ENCODE measurements at regions not wholly inside any gene's neighbourhood (a gene's known extent, or its start where the extent isn't known, plus 50 kb on each side); places are given as distances from the start of the nearest gene placed in this dataset.
"Not testable (repeated sequence)": the region's sequence is repeated elsewhere in the genome, so short reads cannot be mapped to it uniquely, and the experiment has no call there.

DNA sequence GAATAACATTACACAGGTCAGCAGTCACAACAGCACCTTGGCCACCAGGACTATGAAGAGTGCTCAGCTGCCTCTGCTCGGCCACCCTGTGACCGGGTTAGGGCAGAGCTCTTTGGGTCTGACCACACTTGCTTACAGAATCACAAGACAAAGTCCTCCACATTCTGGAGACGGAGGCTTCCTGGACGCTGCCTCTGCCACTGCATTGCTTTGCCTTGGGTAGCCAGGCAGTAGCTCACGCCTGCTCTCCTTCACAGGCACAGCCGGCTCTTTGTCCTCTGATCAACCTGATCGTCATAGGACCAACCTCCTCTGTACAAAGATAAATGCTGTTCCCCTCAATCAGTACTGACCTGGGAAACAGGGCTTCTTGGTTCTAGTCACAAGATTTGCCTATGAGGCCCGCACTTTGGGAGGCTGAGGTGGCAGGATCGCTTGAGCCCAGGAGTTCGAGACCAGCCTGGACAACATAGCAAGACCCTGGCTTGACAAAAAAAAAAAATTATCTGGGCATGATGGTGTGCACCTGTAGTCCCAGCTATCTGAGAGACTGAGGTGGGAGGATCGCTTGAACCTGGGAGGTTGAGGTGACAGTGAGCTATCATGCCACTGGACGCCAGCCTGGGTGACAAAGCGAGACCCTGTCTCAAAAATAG is 128.4 kb upstream of the IER5L start:
- no peak for DNase-seq

DNA sequence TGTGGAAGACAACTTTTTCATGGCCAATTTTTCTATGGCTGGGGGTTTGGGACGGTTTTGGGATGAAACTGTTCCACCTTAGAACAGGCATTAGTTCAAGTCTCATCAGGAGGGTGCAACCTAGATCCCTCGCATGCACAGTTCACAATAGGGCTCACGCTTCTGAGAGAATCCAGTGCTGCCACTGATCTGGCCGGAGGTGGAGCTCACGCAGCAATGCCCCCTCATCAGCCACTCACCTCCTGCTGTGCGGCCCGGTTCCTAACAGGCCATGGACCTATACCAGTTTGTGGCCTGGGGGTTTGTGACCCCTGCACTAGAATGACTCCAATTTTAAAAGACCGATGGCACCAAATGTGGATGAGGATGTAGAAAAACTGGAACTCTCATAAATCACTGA is 127.2 kb upstream of the IER5L start:
- DNase-seq: no peak

- no peak for DNase-seq
These were observed 123.9 kb upstream of the IER5L start for GRCh38 chr9:129301941-129302340.

DNA sequence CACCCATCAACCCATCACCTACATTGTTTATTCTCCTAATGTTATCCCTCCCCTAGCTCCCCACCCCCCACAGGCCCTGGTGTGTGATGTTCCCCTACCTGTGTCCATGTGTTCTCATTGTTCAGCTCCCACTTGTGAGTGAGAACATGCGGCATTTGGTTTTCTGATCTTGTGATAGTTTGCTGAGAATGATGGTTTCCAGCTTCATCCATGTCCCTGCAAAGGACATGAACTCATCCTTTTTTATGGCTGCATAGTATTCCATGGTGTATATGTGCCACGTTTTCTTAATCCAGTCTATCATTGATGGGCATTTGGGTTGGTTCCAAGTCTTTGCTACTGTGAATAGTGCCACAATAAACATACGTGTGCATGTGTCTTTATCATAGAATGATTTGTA is 118.1 kb upstream of the IER5L start:
- DNase-seq: not testable (repeated sequence)

DNA sequence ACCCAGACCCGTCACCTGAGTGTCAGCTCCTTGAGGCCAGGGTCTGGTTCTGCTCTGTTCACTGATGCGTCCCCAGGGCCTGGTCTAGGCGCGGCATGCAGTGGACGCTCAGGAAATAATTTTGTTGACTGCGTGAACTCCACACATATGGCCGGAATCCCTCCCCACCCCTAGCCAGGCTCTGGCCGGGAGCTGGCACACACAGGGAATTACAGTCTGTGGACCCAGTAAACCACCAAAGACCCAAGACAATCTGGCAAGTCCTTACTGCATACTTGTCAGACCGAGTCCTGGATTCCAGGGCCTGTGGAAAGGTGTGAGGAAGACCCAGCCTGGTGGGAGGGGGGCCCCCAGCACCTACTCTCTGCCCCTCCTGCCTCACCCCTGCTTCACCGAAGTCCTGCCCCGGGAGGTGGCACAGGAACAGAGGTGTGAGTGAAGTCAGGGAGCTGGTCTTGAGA is 113.0 kb upstream of the IER5L start:
- DNase-seq: no peak

GRCh38 chr9:129290606-129291005 is 112.5 kb upstream of the IER5L start:
- no peak for DNase-seq

GRCh38 chr9:129289883-129290282 is 111.8 kb upstream of the IER5L start:
- no peak for DNase-seq

DNA sequence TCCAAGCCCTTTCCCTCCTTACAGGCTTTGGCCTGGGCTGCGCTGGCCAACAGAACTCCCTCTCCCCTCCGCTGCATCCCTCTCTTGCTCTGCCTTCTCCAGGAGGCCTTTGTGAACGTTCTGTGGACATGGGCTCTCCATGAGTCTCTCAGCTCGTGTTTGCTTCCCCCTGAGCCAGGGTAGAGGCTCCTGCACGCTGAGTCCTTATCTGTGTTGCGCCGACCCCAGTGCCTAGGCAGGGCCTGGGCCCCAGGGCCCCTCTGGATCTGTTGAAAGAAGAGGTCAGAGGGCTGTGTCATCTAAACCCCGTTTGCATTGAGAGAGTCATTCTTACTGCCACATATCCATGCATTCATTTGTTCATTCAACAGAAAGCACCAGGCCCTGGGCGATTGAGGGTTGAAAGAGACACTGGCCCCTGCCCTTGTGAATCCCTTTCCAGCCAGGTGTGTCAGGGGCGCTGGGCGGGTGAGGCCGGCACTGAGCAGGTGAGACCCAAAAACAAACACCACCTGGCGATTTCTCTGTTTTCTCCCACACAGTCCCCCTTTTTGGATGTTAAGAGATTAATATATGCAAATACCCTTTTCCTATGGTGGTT is 111.2 kb upstream of the IER5L start:
- no peak for DNase-seq

DNA sequence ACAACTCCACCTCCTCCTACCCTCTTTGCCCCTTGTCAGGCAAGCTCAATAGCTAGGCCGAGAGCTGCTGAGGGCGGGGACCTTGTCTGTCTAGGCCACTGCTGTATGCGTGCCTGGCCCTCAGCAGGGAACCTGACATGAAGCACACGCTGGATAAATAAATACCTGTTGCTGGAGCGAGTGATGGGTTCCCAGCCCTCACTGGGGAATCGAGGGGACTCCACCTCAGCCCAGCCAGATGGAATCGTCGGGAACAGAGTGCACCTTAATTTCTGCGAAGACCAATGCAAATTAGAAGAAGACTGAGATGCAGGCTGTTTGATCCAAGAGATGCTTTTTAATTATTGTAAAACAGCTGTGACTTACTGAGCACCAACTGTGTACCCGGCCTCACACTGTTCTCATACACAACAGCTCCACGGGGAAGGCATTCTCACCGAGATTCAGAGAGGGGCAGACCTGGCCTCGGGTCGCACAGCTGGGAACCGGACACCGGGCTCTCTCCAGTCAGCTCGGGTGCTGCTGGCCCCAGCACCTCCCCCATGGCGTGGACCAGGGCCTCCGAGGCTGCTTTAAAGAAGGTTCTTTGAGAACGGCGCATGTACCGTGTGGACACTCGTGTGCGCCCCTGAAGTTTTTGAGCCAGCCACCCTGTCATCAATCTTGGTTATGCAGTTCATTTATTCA is 109.7 kb upstream of the IER5L start:
- no peak for DNase-seq

DNA sequence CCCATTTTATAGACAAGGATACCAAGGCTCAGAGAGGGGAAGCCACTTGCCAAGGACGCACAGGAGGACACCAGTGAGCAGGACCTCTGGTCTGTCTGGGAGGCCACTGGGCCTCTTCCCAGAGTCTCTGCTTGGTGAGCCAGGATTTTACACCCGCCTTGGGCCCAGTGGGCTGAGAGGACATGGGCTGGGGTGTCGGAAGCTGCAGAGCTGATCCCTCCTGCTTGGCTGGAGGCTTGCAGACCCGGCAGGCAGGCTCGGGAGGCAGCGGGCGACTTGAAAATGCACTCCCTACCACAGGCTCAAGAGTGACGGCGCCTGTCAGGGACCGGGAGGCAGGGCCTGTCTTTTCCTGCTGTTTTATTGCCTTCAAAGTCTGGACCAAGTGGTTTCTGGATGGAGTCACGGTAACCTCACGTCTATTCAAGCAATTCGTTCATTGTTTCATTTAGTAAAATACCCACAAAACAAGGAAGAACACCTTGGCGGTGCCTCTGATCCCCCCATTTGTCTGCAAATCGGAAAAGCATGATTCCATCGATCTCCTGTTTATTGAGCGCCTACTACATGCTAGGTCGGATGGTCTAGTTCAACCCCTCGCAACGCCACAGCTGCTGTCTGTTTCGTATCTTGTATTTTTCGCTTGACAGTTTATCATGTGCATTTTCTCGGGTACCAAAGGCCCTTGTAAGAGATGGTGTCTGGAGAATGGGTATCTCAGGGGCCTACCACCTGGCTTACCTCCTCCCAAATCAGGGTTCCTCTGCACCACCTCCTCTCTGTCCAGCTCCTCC is 108.1 kb upstream of the IER5L start:
- no peak for DNase-seq

DNA sequence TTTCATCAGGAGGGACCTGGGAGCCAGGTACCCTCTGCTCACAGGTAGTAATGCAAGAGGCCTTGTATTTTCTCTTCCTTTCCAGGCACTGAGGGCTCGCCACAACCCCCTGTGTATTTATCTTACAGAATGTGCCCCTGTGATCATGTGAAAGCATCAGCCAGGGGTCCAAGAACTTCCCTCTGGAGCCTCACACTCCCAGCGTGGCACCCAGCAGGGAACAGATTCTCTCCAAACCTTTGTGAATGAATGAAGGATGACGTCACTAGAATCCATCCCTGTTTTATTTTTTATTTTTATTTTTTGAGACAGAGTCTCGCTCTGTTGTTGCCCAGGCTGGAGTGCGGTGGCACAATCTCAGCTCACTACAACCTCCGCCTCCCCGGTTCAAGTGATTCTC is 107.3 kb upstream of the IER5L start:
- no peak for DNase-seq

- DNase-seq: no peak
These were observed 106.7 kb upstream of the IER5L start for GRCh38 chr9:129284607-129285291.

GRCh38 chr9:129283705-129284606 is 105.9 kb upstream of the IER5L start:
- no peak for DNase-seq

DNA sequence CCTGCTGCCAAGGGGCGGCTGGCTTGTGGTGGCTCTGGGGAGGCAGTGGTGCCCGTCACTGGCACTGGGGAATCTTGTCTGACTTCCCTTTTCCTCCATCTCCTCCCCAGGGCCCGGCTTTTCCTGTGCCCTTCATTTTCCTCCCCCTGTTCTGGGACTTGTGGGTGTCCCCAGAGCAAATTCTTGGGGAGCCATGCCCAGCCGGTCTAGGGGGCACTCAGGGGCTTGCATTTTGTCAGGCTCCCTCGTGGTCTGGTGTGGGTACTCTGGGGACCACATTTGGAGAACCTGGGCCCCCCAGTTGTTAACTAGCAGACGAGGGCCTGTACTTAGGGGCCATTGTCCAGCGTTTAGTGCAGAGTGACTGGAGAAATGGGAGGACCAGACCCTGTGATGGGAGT is 105.2 kb upstream of the IER5L start:
- DNase-seq: no peak

GRCh38 chr9:129282731-129283211 is 104.7 kb upstream of the IER5L start:
- DNase-seq: no peak

DNA sequence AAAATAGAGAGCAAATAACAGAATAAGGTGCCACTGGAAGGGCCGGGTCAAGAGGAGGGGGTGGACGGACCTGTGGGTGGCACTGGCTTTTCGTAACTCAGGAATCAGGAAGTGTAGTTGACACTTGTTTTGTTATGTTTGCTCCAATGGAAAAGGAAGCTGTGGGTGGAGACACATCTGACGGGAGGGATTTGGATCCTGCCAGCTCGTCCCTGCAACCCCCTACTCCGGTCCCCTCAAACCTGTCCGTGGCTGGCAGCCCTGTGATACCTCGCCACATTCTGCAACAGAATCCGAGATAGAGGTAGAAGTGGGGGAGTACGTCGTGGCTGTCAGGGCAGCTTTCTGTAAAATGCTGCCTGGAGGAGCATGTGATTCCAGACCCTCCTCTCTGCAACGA is 104.2 kb upstream of the IER5L start:
- no peak for DNase-seq

DNA sequence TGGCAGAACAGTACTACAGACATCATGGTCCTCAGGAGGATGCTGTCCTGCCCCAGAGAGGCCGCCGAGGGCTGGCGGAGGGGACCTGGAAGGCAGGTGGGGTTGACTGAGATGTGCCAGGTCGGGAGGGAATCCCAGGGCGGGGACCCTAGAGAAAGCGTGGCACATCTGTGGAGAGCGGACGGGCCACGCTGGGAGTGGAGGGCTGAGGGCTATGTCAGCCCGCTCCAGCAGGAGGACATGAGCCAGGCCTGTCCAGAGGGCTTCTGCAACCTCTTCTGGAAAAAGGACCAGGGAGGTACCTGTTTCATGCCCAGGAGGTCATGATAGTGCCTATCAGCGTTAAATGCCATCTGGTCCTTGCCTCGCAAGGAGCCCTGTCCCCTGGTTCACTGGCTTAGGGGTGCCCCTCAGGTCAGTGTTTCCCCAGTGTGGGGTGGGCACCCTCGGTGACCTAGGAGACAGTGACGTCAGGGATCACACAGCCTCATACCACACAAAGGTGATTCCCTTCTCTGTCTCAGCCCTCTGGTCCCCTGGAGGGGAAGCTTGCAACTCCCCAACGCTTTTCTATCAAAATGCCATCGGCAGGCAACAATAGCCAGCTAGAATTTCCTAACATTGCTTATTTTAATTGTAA is 103.6 kb upstream of the IER5L start:
- no peak for DNase-seq

DNA sequence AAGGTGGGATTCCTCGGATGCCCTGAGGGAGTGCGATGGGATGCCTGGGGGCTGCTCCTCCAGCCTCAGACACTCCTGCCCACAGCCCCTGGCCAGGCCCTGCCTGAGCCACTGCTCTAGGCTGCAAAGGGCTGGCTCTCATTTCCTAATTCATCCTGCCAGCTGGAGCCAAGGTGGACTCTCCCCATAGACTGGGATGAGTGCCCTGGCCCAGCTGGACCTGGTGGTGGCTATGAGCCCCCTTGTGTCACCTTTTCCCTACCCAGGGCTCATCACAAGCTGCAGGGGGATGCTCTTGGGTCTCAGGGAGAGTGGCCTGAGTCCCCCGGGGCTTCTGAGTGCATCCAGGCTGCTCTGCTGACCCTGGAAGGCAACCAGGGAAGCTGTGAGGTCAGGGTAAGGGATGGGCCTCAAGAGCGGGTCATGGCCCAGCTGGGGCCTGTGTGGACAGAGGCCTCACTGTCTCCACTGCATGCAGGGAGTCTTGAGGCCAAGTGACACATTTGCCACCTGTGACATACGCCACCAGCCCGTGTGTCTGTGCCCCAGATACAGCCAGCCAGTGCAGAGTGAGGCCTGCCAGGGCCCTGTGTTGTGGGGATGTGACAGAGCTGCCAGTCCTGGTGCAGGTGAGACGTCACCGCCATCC is 102.7 kb upstream of the IER5L start:
- DNase-seq: no peak

DNA sequence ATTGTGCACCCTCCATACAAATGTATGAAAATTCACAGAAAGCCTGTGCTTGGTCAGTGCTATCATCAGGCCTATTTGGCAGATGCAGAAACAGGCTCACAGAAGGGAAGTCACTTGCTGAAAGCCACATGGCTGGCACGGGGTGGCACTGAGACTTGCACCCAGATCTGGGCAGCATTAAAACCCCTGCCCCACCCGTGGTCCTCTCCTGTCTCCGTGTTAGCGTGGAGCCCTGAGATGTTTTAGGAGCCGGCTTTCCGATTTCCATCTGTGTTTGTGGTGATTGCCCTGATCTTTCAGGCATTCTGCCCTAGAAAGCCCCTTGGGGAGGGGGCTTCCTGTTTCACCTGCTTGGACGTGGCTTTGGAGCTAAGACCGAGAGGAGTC is 102.2 kb upstream of the IER5L start:
- DNase-seq: no peak

GRCh38 chr9:129278391-129279237 is 100.6 kb upstream of the IER5L start:
- no peak for DNase-seq
